HG03066 (cell line): ENCODE measurements at regions not wholly inside any gene's neighbourhood (a gene's known extent, or its start where the extent isn't known, plus 50 kb on each side); places are given as distances from the start of the nearest gene placed in this dataset.

Source experiments
- ATAC-seq: cut with Tn5 transposase; IDR thresholded peaks from one replicate; pipeline ENCODE4 v1.9.1; 2021; ENCODE audit warnings: low read depth; ENCODE audit not compliant: unreplicated experiment

GRCh38 chr9:89872913-89873707, 268.3 kb downstream of the GADD45G start:
- ATAC-seq, result no peak

- no peak for ATAC-seq
These were observed 269.0 kb downstream of the GADD45G start for GRCh38 chr9:89873801-89874200.

- ATAC-seq, result no peak
These were observed 269.8 kb downstream of the GADD45G start for GRCh38 chr9:89874351-89875321.

GRCh38 chr9:89877051-89878002, 272.5 kb downstream of the GADD45G start:
- no peak for ATAC-seq

- no peak for ATAC-seq
These were observed 273.2 kb downstream of the GADD45G start for GRCh38 chr9:89878003-89878411.

- no peak for ATAC-seq
These were observed 273.9 kb downstream of the GADD45G start for GRCh38 chr9:89878687-89879086.

GRCh38 chr9:89879276-89879675, 274.5 kb downstream of the GADD45G start:
- no peak for ATAC-seq

- ATAC-seq, result no peak
These were observed 274.9 kb downstream of the GADD45G start for GRCh38 chr9:89879701-89880100.

- no peak for ATAC-seq
These were observed 275.3 kb downstream of the GADD45G start for GRCh38 chr9:89880161-89880560.

GRCh38 chr9:89880721-89881120, 275.9 kb downstream of the GADD45G start:
- ATAC-seq, result no peak

GRCh38 chr9:89881431-89881830, 276.6 kb downstream of the GADD45G start:
- ATAC-seq, result no peak

- ATAC-seq, result no peak
These were observed 278.1 kb downstream of the GADD45G start for GRCh38 chr9:89882930-89883361.

- no peak for ATAC-seq
These were observed 278.9 kb downstream of the GADD45G start for GRCh38 chr9:89883401-89884341.

- no peak for ATAC-seq
These were observed 279.7 kb downstream of the GADD45G start for GRCh38 chr9:89884356-89885083.

GRCh38 chr9:89885156-89885555, 280.3 kb downstream of the GADD45G start:
- ATAC-seq, result no peak

- ATAC-seq, result no peak
These were observed 281.5 kb downstream of the GADD45G start for GRCh38 chr9:89886281-89886700.

GRCh38 chr9:89887286-89887685, 282.5 kb downstream of the GADD45G start:
- ATAC-seq, result no peak

GRCh38 chr9:89888233-89888632, 283.4 kb downstream of the GADD45G start:
- ATAC-seq, result no peak
